Erythroblast (primary cell): ENCODE measurements at regions not wholly inside any gene's neighbourhood (a gene's known extent, or its start where the extent isn't known, plus 50 kb on each side); places are given as distances from the start of the nearest gene placed in this dataset.

ENCODE experiments used
- GATA1 ChIP-seq: IDR thresholded peaks from 2 replicates; pipeline ENCODE4 v1.6.1; 2011; ENCODE audit warnings: low read depth, mild to moderate bottlenecking, control low read depth, low read length, moderate library complexity
- POLR2A ChIP-seq: IDR thresholded peaks from 2 replicates; pipeline ENCODE4 v1.6.1; 2011; ENCODE audit warnings: mild to moderate bottlenecking, low read length

DNA sequence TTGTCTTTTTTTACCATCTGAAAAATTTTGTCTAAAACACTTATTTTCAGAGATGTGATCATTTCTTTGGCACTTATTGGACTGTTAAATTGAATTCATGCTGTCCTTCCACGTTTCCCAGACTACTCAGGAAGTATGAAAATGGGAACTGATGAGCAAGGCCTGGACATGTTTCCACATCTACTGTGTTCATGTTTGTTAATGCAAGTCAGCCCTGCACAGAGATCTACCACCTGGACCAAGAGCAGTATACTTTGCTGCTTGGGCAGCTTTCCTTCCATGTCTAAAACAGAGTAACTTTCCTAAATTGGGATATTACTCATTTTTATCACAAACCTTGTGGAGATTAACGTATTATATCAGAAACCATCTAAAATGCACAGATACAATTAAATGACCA is 687.4 kb downstream of the DIAPH3 start:
- TF ChIP-seq POLR2A = no peak
- no peak for TF ChIP-seq GATA1
